ENCODE measurements at regions not wholly inside any gene's neighbourhood (a gene's known extent, or its start where the extent isn't known, plus 50 kb on each side); places are given as distances from the start of the nearest gene placed in this dataset.

- no peak for DNase-seq (ENCODE audit: low read depth)
Observed at GRCh38 chr12:111055181-111055880, 135.0 kb upstream of the MYL2 start.

GRCh38 chr12:111048991-111049390, 128.6 kb upstream of the MYL2 start:
- no peak for DNase-seq (ENCODE audit: low read depth)
- no peak for TF ChIP-seq CTCF (conservative IDR thresholded peaks at IDR 0.05; ENCODE audit: control insufficient read depth, insufficient read depth, low read depth, low read length)

More at GRCh38 chr12:111055181-111055880, 135.0 kb upstream of the MYL2 start:
- H3K4me3 ChIP-seq (ENCODE audit: control insufficient read depth, low read depth, low read length): no peak overlapping the region
- no peak for TF ChIP-seq CTCF (conservative IDR thresholded peaks at IDR 0.05; ENCODE audit: control insufficient read depth, insufficient read depth, low read depth, low read length)

GRCh38 chr12:111046896-111047295, 126.5 kb upstream of the MYL2 start:
- H3K4me3 ChIP-seq (ENCODE audit: control insufficient read depth, low read depth, low read length): no peak overlapping the region
- no peak for TF ChIP-seq CTCF (conservative IDR thresholded peaks at IDR 0.05; ENCODE audit: control insufficient read depth, insufficient read depth, low read depth, low read length)
- no peak for DNase-seq (ENCODE audit: low read depth)

More at GRCh38 chr12:111048991-111049390, 128.6 kb upstream of the MYL2 start:
- no peak overlapping the region for H3K4me3 ChIP-seq (ENCODE audit: control insufficient read depth, low read depth, low read length)

- TF ChIP-seq CTCF (conservative IDR thresholded peaks at IDR 0.05; ENCODE audit: control insufficient read depth, insufficient read depth, low read depth, low read length): no peak
- DNase-seq (ENCODE audit: low read depth): no peak
- H3K4me3 ChIP-seq (ENCODE audit: control insufficient read depth, low read depth, low read length): no peak overlapping the region
Observed at GRCh38 chr12:111045941-111046340, 125.6 kb upstream of the MYL2 start.

- no peak for DNase-seq (ENCODE audit: low read depth)
- TF ChIP-seq CTCF (conservative IDR thresholded peaks at IDR 0.05; ENCODE audit: control insufficient read depth, insufficient read depth, low read depth, low read length): no peak
- no peak overlapping the region for H3K4me3 ChIP-seq (ENCODE audit: control insufficient read depth, low read depth, low read length)
Observed at GRCh38 chr12:111041091-111041490, 120.7 kb upstream of the MYL2 start.

GRCh38 chr12:111040690-111041089, 120.3 kb upstream of the MYL2 start:
- no peak for TF ChIP-seq CTCF (conservative IDR thresholded peaks at IDR 0.05; ENCODE audit: control insufficient read depth, insufficient read depth, low read depth, low read length)
- no peak for DNase-seq (ENCODE audit: low read depth)
- no peak overlapping the region for H3K4me3 ChIP-seq (ENCODE audit: control insufficient read depth, low read depth, low read length)
